Spleen (tissue), 11 donors: ENCODE measurements at regions not wholly inside any gene's neighbourhood (a gene's known extent, or its start where the extent isn't known, plus 50 kb on each side); places are given as distances from the start of the nearest gene placed in this dataset.
"Not testable (repeated sequence)": the region's sequence is repeated elsewhere in the genome, so short reads cannot be mapped to it uniquely, and the experiment has no call there.

Experiments used
- DNase-seq: peaks from one replicate; pipeline ENCODE4 v3.0.0-alpha.2; 2020
- H3K27ac ChIP-seq, 8 donors: fragments of 200-600 bp; sonication (generic) in 7 of 8; 1 replicate in 4 of 8; 2 replicates in 4 of 8; pipeline versions ENCODE4 v1.5.0 to v1.8.0; 2016 to 2021; ENCODE audit warnings: inconsistent platforms in 4 of 8, mild to moderate bottlenecking in 4 of 8, moderate library complexity in 1 of 8
- H3K27me3 ChIP-seq, 7 donors: fragments of 200-600 bp; sonication (generic) in 6 of 7; replicated peaks in 1 of 7; 1 replicate in 4 of 7; 2 replicates in 3 of 7; pipeline versions ENCODE4 v1.5.0 to v1.8.0; 2016 to 2021; ENCODE audit warnings: inconsistent platforms in 3 of 7, mild to moderate bottlenecking in 1 of 7
- H3K36me3 ChIP-seq, 6 donors: fragments of 200-600 bp; sonication (generic) in 5 of 6; 1 replicate in 4 of 6; 2 replicates in 2 of 6; pipeline versions ENCODE4 v1.5.0 to v1.8.0; 2016 to 2021; ENCODE audit warnings: inconsistent platforms in 2 of 6
- H3K4me1 ChIP-seq, 6 donors: fragments of 200-600 bp; sonication (generic) in 5 of 6; 1 replicate in 3 of 6; 2 replicates in 3 of 6; pipeline versions ENCODE4 v1.5.0 to v1.8.0; 2016 to 2021; ENCODE audit warnings: inconsistent platforms in 3 of 6
- H3K4me3 ChIP-seq, 8 donors: fragments of 200-600 bp; sonication (generic) in 7 of 8; 1 replicate in 4 of 8; 2 replicates in 4 of 8; pipeline versions ENCODE4 v1.5.0 to v1.8.0; 2016 to 2021; ENCODE audit warnings: inconsistent platforms in 4 of 8, mild to moderate bottlenecking in 4 of 8, moderate library complexity in 2 of 8
- H3K9me3 ChIP-seq, 8 donors: fragments of 200-600 bp; sonication (generic) in 7 of 8; 1 replicate in 4 of 8; 2 replicates in 4 of 8; pipeline versions ENCODE4 v1.5.0 to v1.8.0; 2016 to 2021; ENCODE audit warnings: inconsistent platforms in 4 of 8
- CTCF ChIP-seq, 11 experiments: fragments of 200-600 bp in 7 of 11; fragments of 450-650 bp in 4 of 11; sonication (generic) in 4 of 11; IDR thresholded peaks in 8 of 11; conservative IDR thresholded peaks in 3 of 11; 1 replicate in 7 of 11; 2 replicates in 4 of 11; pipeline versions ENCODE4 v1.4.0 to v1.8.0; 2016 to 2021; ENCODE audit warnings: antibody characterized with exemption in 11 of 11, inconsistent platforms in 4 of 11, mild to moderate bottlenecking in 1 of 11
- POLR2A ChIP-seq, 3 donors: fragments of 450-650 bp; IDR thresholded peaks; one replicate each; pipeline ENCODE4 v1.5.1; 2017; ENCODE audit warnings: antibody characterized with exemption in 3 of 3, mild to moderate bottlenecking in 1 of 3
- POLR2AphosphoS5 ChIP-seq, 3 donors: sonication (generic); formaldehyde crosslinking; IDR thresholded peaks; one replicate each; pipeline ENCODE4 v1.5.1; 2017; ENCODE audit warnings: antibody characterized with exemption in 3 of 3
- WGBS, 5 donors: extraction: QIAGEN DNeasy Blood & Tissue Kit in 3 of 5; methylation state at CpG; one replicate each; pipeline versions ENCODE4 v1.1.5 to v1.1.7; 2013 to 2018; 5-methylcytosine and 5-hydroxymethylcytosine counted together
- intact Hi-C: fragments of 100-400 bp; cut with DNase I; formaldehyde crosslinking; loops from one replicate; pipeline ENCODE4 v1.15.0; 2023; ENCODE audit warnings: low total_unique reads
- donor health status: healthy with polysubstance abuse.
- donor health status: DM: no; HTN: no; CAD: no; lungs with moderate emphysema.
- donor health status: DM: no; HTN: no; CAD: no.
- donor health status: Bipolar disorder and iron deficiency.
- donor health status: healthy.
- donor health status: DM: no; HTN: no; CAD: no.
- donor health status: DM: yes; HTN: yes; CAD: no.

GRCh38 chr6:130699742-130700141 is 127.5 kb upstream of the SMLR1 start:
- no peak for TF ChIP-seq POLR2A (IDR thresholded peaks at IDR 0.05)
- no peak for TF ChIP-seq CTCF (IDR thresholded peaks at IDR 0.05 in 8 of 11, conservative IDR thresholded peaks at IDR 0.05 in 3 of 11)
- TF ChIP-seq POLR2AphosphoS5 (IDR thresholded peaks at IDR 0.05): no peak
- Histone ChIP-seq H3K27ac (no peak overlapping the region), H3K36me3 (no peaks in the 10 kb centered on the region), H3K9me3 (no peaks in the 10 kb centered on the region), H3K4me1 (peaks cover 0 to 9% (median 0%) of the 10 kb centered on the region in 6 donors), H3K4me3 (no peak overlapping the region), H3K27me3 (peaks cover 0 to 13% (median 0%) of the 10 kb centered on the region in 7 donors)
- WGBS, 5 donors: 74 to 88% (median 81%) methylated on average over 2 of the region's 2 CpGs
- intact Hi-C loops: loop anchor here (10.0 kb wide), 1 partner anchor 375 kb away; no protein-coding TSS in a partner anchor
- no peak for DNase-seq

GRCh38 chr6:130700397-130700796 is 126.8 kb upstream of the SMLR1 start:
- H3K4me3 ChIP-seq: no peak overlapping the region
- TF ChIP-seq CTCF (IDR thresholded peaks at IDR 0.05 in 8 of 11, conservative IDR thresholded peaks at IDR 0.05 in 3 of 11) (no peak), POLR2AphosphoS5 (IDR thresholded peaks at IDR 0.05) (no peak), POLR2A (IDR thresholded peaks at IDR 0.05) (no peak)
- no peaks in the 10 kb centered on the region for H3K36me3 ChIP-seq
- H3K27ac ChIP-seq: no peak overlapping the region
- peaks cover 0 to 9% (median 0%) of the 10 kb centered on the region in 6 donors for H3K4me1 ChIP-seq
- DNase-seq: no peak
- H3K9me3 ChIP-seq: no peaks in the 10 kb centered on the region
- intact Hi-C loops: no loop called here
- peaks cover 0 to 13% (median 0%) of the 10 kb centered on the region in 7 donors for H3K27me3 ChIP-seq
- 80 to 93% (median 87%) methylated on average over 4 of the region's 4 CpGs for WGBS, 5 donors

- no peak overlapping the region for H3K27ac ChIP-seq
- H3K27me3 ChIP-seq: no peaks in the 10 kb centered on the region
- no peaks in the 10 kb centered on the region for H3K4me1 ChIP-seq
- WGBS, 5 donors: 7 to 29% (median 18%) methylated on average over 2 of the region's 2 CpGs
- peaks cover 0 to 14% (median 6%) of the 10 kb centered on the region in 8 donors for H3K9me3 ChIP-seq
- intact Hi-C loops: no loop called here
- no peak for DNase-seq
- H3K4me3 ChIP-seq: no peak overlapping the region
- no peak for TF ChIP-seq CTCF (IDR thresholded peaks at IDR 0.05 in 8 of 11, conservative IDR thresholded peaks at IDR 0.05 in 3 of 11)
- no peak for TF ChIP-seq POLR2AphosphoS5 (IDR thresholded peaks at IDR 0.05)
- no peak for TF ChIP-seq POLR2A (IDR thresholded peaks at IDR 0.05)
- H3K36me3 ChIP-seq: no peaks in the 10 kb centered on the region
Observed at GRCh38 chr6:130708338-130708737, 118.9 kb upstream of the SMLR1 start.

GRCh38 chr6:130711641-130712040 is 115.6 kb upstream of the SMLR1 start:
- H3K9me3 ChIP-seq, H3K4me1 ChIP-seq, H3K27ac ChIP-seq, H3K36me3 ChIP-seq, H3K4me3 ChIP-seq, H3K27me3 ChIP-seq, DNase-seq, intact Hi-C loops: not testable (repeated sequence)
- WGBS, 5 donors: 27 to 58% (median 38%) methylated on average over 3 of the region's 3 CpGs

GRCh38 chr6:130713144-130713543 is 114.1 kb upstream of the SMLR1 start:
- Histone ChIP-seq H3K27ac (no peak overlapping the region), H3K4me1 (no peaks in the 10 kb centered on the region), H3K4me3 (no peak overlapping the region), H3K9me3 (no peaks in the 10 kb centered on the region), H3K36me3 (no peaks in the 10 kb centered on the region), H3K27me3 (no peaks in the 10 kb centered on the region)
- TF ChIP-seq CTCF (IDR thresholded peaks at IDR 0.05 in 8 of 11, conservative IDR thresholded peaks at IDR 0.05 in 3 of 11) (no peak), POLR2AphosphoS5 (IDR thresholded peaks at IDR 0.05) (no peak), POLR2A (IDR thresholded peaks at IDR 0.05) (no peak)
- DNase-seq: no peak
- intact Hi-C loops: no loop called here
- 67 to 86% (median 72%) methylated on average over 3 of the region's 3 CpGs for WGBS, 5 donors
